IPS DF 19.7 (cell line): ENCODE measurements at regions not wholly inside any gene's neighbourhood (a gene's known extent, or its start where the extent isn't known, plus 50 kb on each side); places are given as distances from the start of the nearest gene placed in this dataset.
"Not testable (repeated sequence)": the region's sequence is repeated elsewhere in the genome, so short reads cannot be mapped to it uniquely, and the experiment has no call there.

ENCODE experiments used
- DNase-seq: peaks from one replicate; pipeline ENCODE4 v3.0.0-alpha.2; 2013; ENCODE audit warnings: low read depth, low spot score

DNA sequence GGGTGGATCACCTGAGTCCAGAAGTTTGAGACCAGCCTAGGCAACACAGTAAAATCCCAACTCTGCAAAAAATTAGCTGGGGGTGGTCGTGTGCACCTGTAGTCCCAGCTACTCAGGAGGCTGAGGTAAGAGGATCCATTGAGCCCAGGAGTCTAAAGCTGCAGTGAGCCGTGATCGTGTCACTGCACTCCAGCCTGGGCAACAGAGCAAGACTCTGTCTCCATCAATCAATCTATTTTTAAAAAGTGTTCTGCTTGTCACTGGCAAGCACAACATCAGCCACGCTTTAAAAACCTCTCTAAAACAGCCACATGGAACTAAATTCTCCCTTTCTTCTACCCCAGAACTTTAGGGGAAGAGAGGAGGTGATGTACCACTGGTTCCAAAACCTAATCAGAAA, 131.6 kb upstream of the RREB1 start:
- no peak for DNase-seq

DNA sequence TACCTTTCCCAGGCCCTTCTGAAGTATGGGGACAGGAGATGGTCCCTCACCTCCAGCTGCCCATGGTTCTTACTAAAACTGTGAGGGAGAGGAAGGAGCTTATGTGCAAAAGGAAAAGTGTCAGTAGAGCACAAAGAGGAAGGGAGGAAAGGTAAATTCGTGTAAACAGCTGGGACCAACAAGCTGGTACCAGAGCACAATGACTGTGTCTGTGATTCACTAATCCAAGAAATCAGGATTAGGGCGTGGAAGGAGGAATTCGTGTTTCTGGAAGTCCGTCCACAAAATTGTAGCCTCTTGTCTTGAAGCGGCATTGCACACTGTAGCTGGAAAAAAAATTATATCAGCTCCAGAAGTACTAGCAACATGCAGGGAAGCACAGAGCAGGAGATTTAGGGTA, 129.0 kb upstream of the RREB1 start:
- DNase-seq, result no peak

DNA sequence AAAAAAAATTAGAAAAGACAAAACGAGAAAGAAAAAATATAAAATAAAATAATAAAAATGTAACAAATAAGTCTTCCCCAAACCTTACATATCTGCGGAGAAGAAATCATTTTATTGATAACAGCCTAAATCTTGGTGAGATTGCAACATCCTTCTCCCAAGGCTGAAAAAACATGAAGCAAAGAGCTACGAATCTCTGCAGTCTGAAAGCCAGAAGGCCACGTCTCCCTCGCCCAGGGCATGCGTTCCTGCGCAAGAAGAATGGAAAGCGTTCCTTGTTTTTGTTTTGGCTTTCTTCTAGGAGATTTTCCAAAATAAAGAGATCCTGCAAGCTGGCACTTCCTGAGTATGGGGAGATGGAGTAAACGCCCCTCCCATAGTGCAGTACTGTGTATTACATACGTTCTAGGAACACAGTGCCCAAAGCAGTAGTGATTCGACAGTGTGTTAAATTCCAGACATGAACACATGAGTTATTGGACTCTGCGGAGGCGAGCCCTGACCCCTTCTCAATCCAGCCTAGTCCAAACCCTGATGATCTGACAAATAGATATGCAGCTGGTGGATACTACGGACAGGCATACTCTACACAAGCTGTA, 126.7 kb upstream of the RREB1 start:
- no peak for DNase-seq

DNA sequence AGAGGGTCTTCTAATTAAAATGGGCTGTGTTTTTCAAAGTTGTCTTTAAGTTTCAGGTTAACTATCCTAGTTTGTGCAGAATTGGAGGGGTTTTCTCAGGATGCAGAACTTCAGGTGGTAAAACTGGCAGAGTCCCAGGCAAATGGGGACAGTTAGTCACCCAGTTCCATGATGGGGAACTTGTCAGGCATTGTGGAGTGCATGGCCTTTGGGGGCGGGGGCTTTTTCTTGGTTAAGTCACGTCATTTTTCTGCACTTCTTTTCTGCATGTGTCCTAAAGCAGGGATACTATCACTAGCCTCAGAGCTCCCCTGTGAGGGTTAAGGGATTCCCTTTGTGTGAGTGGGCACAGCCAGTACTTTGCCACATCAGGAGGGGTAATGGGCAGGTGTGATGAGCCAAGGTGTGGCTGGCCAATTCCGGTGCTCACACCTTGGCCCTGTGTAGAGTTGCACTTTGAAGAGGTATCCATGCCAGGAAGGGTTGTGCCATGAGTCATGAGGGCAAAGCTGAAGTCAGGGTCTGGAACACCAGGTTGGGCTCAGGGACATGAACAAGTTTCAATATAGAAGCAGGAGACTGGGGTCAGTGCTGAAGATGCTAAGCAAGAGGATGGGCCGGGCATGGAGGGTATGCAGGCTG, 126.0 kb upstream of the RREB1 start:
- DNase-seq, result no peak

DNA sequence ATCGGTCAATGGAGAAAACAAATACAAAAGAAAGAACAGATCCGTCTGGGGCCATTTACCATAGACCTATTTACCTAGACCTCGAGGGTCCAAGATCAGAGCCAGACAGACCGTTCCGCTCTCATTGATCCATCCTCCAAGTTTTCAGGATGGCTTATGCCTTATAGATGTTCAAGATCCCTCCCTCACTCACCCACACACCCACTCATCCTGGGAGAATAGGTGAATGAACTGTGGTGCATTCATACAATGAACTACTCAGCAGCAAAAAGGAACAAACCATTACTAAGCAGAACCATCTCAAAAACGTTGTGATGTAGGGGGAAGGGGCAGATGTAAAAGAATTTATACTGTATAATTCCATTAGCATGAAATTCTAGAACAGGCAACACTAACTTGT, 125.1 kb upstream of the RREB1 start:
- no peak for DNase-seq

DNA sequence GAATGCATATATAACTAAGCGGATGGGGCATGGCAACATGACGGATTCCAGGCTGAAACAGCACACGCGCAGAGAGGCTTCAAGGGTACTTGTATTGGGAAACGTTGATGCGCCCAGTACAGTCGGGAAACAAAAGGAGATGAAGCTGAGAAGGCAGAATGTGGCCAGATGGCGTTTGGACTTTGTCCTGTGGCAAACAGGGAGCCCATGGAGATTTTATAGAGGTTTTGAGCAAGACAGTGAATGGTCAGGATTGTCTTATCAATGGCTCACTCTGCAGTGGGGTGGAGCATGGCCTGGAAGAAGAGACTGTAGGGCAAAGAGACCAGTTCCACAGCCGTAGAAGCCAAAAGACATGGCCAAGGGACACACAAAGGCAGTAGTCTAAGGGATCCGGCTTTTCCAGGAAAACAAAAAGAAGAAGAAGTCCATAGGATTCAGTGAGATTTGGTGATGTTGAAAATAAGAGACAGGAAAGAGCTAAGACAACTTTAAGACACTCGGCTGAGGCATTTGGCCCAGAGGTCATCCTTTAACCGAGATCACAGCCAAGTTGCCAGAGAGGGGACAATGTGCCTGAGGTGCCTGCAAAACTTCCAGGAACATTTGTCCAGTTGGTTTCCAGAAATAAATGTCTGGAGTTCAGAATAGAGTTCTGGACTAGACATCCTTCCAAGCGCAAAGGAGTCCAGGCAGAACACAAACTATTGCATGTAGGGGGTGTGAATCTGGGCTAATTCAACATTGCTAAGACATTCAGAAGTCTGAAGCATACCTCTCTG, 123.0 kb upstream of the RREB1 start:
- no peak for DNase-seq

DNA sequence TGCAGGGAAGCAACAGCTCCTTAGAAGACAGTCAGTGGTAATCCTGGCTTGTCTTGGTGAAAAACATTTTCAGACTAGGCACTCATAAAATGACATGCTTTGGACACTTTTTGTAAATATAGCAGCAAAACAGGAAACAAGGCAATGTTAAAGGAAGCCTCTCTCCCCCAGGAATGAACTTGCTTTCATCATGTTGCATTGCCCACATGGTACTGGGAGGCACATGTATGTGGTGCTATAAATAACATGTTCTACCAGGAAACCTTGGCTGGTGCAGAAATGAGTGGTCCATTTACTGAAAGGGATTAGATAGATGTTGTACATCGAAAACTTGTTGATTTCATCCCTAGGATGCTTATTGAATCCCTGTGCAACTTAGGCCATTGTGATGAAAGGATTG, 121.4 kb upstream of the RREB1 start:
- DNase-seq, result no peak

DNA sequence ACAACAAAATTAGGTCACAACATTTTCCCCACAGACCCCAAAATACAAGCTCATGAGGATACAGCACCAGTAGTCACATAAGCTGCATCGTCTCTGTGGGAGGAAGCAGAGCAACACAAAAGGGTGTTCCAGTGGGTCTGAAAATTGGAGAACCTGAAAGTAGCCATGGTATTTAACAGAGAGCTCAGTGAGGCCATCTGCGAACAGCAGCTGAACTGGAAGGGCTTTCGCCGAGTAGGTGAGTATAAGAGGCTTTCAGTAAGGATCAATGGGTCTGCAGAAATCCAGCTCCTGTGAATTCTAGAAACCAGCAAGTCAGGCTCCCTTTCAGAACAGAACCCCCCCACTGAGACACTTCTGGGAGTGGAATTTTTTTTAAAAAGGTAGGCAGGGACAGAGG, 120.0 kb upstream of the RREB1 start:
- DNase-seq, result no peak

DNA sequence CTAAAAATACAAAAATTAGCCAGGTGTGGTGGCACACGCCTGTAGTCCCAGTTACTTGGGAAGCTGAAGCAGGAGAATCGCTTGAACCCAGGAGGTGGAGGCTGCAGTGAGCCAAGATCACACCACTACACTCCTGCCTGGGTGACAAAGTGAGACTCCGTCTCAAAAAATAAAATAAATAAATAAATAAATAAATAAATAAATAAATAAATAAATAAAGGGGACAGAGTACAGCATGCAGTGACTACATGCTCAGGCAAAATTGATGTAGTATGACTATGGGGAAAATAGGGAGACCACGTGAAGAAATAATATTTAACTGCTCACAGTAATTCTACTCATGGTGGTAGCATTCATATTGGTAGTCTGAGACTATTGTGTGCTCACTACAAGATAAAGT, 117.7 kb upstream of the RREB1 start:
- DNase-seq, result not testable (repeated sequence)

DNA sequence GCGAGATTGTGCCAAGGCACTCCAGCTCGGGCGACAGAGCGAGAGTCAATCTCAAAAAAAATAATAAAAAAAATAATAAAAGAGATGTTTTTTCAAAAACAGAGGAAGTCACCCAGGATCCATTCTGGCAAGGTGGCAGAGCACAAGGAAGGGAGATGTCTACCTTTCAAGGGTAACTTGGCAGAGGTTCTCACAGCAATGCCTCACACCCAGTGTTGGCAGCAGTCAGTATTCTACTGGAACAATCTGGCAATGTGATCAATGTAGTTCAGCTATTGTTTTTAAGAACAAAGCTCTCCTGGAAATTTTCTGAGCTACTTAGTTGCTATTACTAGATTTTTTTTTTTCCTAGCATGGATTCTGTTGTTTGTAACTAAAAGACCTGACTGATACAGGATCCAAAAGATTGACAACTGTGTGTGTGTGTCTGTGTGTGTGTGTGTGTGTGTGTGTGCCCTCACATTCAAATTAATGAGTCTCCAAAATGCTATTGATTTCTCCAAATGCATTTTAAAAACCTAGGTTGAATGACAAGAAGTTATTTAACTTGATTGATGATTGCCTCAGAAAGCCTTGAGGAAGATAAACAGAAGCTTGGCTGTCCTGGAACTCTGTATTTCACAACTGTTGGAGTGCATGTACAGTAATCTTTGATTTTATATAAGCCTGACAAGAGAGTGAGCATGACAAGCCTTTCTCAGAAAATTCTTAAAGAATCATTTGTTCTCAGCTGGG, 114.1 kb upstream of the RREB1 start:
- DNase-seq, result no peak

DNA sequence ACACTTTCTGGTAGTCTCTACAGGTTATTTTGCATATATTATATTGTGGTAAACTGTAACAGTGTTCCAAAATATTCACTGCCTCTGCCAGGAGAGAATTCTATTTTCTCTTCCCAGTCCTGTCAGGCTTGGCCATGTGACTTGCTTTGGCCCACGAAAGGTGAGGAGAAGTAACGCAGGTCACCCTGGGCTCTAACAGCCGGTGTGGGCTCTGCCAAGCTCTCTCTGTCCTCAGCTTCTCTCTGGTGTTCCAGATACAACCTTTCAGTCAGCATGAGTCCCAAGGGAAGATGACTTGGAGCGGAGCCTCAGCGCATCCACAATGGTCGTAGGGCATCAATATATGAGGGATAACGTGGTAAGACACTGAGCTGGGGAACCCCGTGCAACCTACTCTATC, 113.0 kb upstream of the RREB1 start:
- DNase-seq, result no peak

DNA sequence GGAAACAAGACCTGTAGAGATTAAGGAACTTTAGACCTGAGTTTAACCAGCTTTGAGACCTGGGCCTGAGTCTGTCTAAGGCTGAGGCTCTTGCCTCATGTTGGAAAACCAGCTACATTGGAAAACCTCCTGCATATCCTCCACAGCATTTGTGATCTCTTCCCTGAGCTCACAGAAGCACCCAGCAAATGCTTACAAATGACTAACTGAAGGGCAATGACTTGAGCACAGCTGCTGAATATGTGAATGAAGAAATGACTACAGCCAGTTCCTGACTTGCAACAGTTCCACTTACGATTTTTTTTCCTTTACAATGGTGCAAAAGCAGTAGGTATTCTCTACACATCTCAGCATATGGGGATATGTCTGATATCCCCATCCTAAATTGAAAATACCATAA, 112.4 kb upstream of the RREB1 start:
- DNase-seq, result no peak

DNA sequence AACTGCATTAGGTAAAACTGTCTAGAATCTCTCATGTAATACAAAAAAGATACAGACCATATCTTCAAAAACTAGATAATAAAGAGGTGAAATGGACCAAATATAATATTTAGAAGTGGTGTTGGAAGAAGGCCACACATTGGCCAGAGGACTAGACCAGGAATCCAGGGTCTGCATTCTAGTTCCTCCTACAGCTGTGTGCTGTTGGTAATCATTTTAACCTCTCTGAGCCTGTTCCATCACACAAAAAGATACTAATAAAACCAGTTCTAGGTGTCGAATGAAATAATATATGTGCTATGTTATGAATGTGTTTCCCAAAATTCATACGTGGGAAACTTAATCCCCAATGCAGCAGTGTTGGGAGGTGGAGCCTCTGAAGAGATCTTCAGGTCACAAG, 111.6 kb upstream of the RREB1 start:
- DNase-seq, result no peak

DNA sequence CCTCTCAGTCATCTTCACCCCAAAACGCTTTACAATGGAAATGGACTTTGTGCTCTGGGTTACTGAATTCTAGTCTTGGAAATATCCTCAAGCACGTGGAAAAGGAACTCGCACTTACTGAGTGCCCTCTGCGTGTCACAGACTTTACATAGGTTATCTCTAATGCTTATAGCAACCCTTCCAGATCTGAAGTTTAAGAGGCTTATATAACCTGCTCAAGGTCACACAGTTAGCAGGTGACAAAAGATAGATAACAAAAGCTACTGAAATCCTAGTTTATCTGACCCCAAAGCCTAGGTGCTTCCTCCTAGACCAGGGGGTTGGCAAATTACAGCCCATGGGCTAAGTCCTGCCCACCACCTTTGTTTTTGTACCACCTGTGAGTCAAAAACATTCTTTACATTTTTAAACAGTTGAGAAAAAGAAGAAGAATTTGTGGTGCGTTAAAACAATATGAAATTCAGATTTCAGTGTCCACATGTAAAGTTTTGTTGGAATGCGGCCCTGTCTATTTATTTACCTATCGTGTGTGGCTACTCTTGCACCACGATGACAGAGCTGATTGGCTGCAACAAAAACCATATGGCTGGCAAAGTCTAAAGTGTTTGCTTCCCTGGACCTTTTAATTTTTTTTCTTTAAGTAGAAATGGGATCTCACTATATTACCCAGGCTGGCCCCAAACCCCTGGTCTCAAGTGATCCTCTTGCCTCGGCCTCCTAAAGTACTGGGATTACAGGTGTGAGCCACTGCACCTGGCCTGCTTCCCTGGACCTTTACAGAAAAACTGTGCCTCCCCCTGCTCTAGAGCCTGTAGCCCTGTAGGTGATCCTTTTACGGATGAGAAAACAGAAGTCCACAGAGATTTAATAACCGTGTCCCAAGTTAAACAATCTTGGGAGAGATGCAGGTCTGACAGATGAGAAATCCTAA, 110.2 kb upstream of the RREB1 start:
- DNase-seq, result no peak

DNA sequence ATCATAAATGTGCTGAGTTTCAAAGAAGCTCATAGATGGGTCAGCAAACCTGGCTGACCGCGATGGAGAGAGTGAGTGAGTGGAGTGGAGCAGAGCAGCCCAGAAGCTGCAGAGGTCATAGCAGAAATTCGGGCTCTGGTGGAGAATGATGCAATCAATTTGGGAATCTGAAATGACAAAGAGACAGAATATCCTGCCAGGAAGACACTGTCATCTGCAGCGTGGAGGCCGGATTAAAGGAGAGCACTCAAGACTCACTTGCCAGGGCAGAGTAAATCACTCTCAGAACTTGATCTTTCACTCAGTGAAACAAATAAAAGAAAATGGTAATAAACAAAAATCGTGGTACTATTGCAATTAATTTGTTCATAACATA, 109.6 kb upstream of the RREB1 start:
- DNase-seq, result no peak

DNA sequence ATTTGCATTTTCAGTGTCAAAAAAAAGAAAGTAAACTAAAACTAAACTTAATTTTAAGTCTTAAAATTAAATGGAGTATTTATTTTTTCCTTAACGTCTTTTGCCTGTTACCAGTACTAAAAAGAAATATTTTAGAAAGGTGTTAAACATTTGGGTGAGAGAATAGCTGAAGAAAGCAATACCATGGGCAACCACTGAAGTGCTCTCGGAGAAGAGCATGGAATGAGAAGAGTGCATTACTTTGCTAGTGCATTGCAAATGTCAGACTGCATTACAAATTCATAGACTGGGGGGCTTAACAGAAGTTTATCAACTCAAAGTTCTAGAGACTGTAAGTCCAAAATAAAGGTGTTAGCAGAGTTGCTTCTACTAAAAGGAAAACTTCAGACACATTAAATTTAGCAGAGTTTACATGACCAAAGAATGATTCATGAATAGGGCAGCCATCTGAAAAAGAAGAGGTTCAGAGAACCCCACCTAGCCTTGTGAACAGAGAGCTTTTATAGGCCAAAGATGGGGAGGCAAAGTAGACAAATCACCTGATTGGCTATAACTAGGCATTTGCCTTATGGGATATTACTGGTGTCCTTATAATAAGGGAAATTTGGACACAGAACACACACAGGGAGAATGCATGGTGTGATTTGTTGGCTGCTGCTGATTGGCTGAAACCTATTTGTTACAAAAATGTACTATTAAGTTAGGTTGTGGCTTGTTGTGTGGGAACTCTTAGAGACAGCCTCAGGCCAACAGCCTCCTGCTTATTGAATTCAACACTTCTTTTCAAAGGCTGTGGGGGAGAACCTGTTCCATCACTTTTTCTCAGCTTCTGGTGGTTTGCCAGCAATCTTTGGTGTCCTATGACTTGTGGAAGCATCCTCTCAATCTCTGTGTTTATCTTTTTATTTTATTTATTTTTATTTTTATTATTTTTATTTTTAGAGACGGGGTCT, 106.7 kb upstream of the RREB1 start:
- DNase-seq, result no peak

DNA sequence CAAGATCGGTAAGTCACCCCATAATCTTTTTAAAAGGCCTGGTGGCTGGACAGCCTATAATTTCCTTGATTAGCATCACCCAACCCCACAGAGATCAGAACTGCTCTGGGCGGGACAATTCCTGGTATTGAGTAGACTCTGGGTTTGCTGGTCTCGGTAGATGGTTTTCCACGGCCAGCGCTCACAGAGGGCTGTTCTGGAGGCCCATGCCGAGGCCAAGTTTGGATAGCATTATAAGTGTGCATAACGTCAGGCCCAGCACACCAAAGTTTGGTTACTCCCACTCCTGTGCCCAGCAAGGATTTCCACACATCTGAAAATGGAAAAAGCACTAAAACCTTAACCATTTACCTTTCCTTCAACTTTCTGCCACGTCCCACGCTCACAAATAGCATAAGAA, 104.7 kb upstream of the RREB1 start:
- no peak for DNase-seq

DNA sequence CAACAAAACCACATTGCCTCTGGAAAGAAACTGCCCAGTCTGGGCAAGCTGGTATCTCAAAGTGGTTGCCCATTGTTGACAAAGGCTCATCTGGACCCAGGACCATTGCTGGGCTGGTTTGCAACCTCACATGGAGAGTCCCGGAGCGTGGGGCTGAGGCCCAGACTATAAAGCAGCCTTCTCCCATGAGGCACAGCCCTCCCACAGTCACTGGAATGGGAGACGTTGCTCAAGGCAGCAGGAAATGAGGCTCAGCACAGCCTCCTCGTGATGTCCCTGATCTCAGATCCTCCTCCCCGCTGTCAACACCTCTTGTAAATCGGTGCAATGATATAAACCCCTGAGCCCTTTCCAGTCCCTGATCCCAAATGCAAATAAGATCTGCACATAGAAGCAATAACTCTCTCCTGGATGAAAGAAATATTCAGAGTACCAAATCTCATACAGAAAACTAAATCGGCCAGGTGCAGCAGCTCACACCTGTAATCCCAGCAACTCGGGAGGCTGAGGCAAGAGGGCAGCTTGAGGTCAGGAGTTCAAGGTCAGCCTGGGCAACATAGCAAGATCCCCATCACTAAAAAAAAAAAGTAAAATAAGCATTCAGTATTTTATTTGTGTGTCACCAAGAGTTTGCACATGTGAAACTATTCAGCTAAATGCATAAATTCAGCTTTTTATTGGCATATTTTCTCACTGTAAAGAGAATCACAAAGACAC, 103.0 kb upstream of the RREB1 start:
- DNase-seq, result no peak

DNA sequence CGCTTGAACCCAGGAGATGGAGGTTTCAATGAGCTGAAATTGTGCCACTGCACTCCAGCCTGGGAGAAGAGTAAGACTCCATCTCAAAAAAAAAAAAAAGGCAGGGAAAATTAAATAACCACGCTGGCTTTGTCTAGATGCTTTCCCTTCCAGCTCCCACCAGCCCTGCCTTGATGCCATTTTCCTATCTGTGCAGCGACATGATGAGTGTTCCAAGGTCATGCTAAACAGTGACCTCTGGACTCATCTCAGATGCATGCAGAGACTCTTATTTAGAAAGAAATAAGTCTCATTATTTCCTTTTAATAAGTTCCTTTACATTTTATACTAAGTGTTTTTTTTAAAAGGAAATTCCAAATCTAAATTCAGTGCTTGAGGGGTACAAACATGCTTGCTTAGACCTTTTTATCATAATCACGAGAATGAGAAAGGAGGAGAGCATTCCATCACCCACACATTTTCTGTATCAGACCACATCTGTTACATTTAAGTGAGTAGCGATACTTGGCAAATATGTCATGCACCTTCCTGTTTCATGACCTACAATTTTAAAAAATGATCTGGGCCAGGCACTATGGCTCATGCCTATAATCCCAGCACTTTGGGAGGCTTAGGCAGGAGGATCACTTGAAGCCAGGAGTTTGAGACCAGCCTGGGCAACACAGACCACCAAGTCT, 101.1 kb upstream of the RREB1 start:
- DNase-seq, result no peak
